ENCODE measurements at regions not wholly inside any gene's neighbourhood (a gene's known extent, or its start where the extent isn't known, plus 50 kb on each side); places are given as distances from the start of the nearest gene placed in this dataset.

DNA sequence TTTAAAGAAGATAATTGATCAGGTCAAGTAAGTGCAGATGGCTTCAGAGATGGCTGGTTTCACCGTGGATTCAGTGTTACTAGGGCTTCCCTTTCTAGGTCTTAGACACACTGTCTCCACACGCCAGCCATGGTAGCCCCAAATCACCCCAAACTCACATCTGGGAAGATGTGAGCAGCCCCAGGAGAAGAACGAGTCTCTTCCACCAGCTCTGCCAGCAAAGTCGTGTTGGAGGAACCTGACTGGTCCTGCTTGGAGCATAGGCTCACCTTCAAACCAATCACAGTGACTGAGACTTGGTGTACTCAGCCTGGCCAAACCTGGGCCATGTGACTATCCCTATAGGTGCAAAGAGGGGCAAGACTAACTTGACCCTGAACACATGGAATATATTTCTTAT lies 296.7 kb downstream of the RPLP1 start:
- Histone ChIP-seq H3K9me3 (ENCODE audit: control insufficient read depth, insufficient read depth, low read depth, low read length) (no peaks in the 10 kb centered on the region), H3K27ac (ENCODE audit: insufficient read depth, low read length) (no peak overlapping the region), H3K4me3 (replicated peaks in 1 of 4; ENCODE audit: control extremely low read depth in 1 of 4, insufficient read depth in 1 of 4, low read depth in 3 of 4, low read length in 4 of 4) (no peak overlapping the region), H4K20me1 (ENCODE audit: control insufficient read depth, extremely low read depth, insufficient read depth, low read length) (no peaks in the 10 kb centered on the region), H3K36me3 (ENCODE audit: control insufficient read depth, insufficient read depth, low read length) (no peaks in the 10 kb centered on the region), H2AFZ (ENCODE audit: low read length) (no peak overlapping the region), H3K4me2 (ENCODE audit: extremely low read depth, insufficient read depth, low read length) (no peak overlapping the region), H3K4me1 (ENCODE audit: control insufficient read depth, extremely low read depth, insufficient read depth, low read length) (no peaks in the 10 kb centered on the region), H3K27me3 (ENCODE audit: control insufficient read depth, insufficient read depth, low read length) (peaks cover 3% of the 10 kb centered on the region), H3K79me2 (ENCODE audit: control insufficient read depth, insufficient read depth, low read length) (no peaks in the 10 kb centered on the region), H3K9ac (ENCODE audit: insufficient read depth, low read length) (no peak overlapping the region)
- TF ChIP-seq, protein P1, sequence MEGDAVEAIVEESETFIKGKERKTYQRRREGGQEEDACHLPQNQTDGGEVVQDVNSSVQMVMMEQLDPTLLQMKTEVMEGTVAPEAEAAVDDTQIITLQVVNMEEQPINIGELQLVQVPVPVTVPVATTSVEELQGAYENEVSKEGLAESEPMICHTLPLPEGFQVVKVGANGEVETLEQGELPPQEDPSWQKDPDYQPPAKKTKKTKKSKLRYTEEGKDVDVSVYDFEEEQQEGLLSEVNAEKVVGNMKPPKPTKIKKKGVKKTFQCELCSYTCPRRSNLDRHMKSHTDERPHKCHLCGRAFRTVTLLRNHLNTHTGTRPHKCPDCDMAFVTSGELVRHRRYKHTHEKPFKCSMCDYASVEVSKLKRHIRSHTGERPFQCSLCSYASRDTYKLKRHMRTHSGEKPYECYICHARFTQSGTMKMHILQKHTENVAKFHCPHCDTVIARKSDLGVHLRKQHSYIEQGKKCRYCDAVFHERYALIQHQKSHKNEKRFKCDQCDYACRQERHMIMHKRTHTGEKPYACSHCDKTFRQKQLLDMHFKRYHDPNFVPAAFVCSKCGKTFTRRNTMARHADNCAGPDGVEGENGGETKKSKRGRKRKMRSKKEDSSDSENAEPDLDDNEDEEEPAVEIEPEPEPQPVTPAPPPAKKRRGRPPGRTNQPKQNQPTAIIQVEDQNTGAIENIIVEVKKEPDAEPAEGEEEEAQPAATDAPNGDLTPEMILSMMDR (conservative IDR thresholded peaks at IDR 0.05 in 1 of 2, IDR thresholded peaks at IDR 0.05 in 1 of 2; ENCODE audit: low read depth in 1 of 2, low read length in 2 of 2) = no peak
- no peak for TF ChIP-seq EZH2 (IDR thresholded peaks at IDR 0.05; ENCODE audit: low read length, missing control alignments)
- DNase-seq (ENCODE audit: low read depth in 2 of 2) = no peak

DNA sequence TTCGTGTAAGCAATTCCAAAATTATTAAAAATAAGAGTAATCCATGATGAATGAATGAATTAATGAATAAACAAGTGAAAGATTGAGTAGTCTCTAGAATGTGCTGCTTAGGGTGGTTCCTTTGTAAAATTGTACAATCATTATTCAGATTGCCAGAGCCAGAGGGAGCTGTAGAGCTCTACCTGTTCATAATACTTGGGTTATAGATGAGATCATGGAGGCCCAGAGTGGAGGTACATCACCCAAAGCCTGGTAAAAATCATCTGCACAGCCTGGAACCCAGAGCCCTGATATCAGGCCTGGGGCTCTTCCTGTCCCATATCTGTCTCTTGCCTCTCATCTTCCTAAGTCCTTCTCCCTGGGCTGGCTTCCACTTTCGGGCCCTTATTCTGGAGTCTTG lies 297.2 kb downstream of the RPLP1 start:
- Histone ChIP-seq H3K79me2 (ENCODE audit: control insufficient read depth, insufficient read depth, low read length) (no peaks in the 10 kb centered on the region), H3K36me3 (ENCODE audit: control insufficient read depth, insufficient read depth, low read length) (no peaks in the 10 kb centered on the region), H3K4me1 (ENCODE audit: control insufficient read depth, extremely low read depth, insufficient read depth, low read length) (no peaks in the 10 kb centered on the region), H3K9me3 (ENCODE audit: control insufficient read depth, insufficient read depth, low read depth, low read length) (no peaks in the 10 kb centered on the region), H4K20me1 (ENCODE audit: control insufficient read depth, extremely low read depth, insufficient read depth, low read length) (no peaks in the 10 kb centered on the region), H3K4me2 (ENCODE audit: extremely low read depth, insufficient read depth, low read length) (no peak overlapping the region), H3K9ac (ENCODE audit: insufficient read depth, low read length) (no peak overlapping the region), H3K27me3 (ENCODE audit: control insufficient read depth, insufficient read depth, low read length) (no peaks in the 10 kb centered on the region), H3K4me3 (replicated peaks in 1 of 4; ENCODE audit: control extremely low read depth in 1 of 4, insufficient read depth in 1 of 4, low read depth in 3 of 4, low read length in 4 of 4) (no peak overlapping the region), H2AFZ (ENCODE audit: low read length) (no peak overlapping the region), H3K27ac (ENCODE audit: insufficient read depth, low read length) (no peak overlapping the region)
- TF ChIP-seq, protein P1 (conservative IDR thresholded peaks at IDR 0.05 in 1 of 2, IDR thresholded peaks at IDR 0.05 in 1 of 2; ENCODE audit: low read depth in 1 of 2, low read length in 2 of 2) = peak in 1 of 2 donors; percentile 33
- no peak for TF ChIP-seq EZH2 (IDR thresholded peaks at IDR 0.05; ENCODE audit: low read length, missing control alignments)
- DNase-seq (ENCODE audit: low read depth in 2 of 2) = peak in 1 of 2 donors; percentile 17

DNA sequence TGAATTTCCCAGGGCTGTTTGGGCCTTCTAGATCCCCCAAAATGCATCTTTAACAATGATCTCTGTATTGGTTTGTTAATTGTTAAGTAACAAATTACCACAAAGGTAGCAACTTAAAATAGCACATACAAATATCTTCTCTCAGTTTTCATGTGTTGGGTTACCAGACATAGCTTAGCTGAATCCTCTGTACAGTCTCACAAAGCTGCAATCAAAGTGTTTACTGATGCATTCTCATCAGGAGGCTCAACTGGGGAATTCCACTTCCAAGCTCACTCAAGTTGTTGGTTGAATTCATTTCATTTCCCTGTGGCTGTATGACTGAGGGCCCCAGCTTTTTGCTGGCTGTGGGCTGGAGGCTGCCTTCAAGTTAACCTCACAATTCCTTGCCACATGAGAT lies 297.6 kb downstream of the RPLP1 start:
- Histone ChIP-seq H4K20me1 (ENCODE audit: control insufficient read depth, extremely low read depth, insufficient read depth, low read length) (no peaks in the 10 kb centered on the region), H3K79me2 (ENCODE audit: control insufficient read depth, insufficient read depth, low read length) (no peaks in the 10 kb centered on the region), H3K27ac (ENCODE audit: insufficient read depth, low read length) (no peak overlapping the region), H2AFZ (ENCODE audit: low read length) (no peak overlapping the region), H3K9ac (ENCODE audit: insufficient read depth, low read length) (no peak overlapping the region), H3K4me1 (ENCODE audit: control insufficient read depth, extremely low read depth, insufficient read depth, low read length) (no peaks in the 10 kb centered on the region), H3K9me3 (ENCODE audit: control insufficient read depth, insufficient read depth, low read depth, low read length) (no peaks in the 10 kb centered on the region), H3K4me2 (ENCODE audit: extremely low read depth, insufficient read depth, low read length) (no peak overlapping the region), H3K36me3 (ENCODE audit: control insufficient read depth, insufficient read depth, low read length) (no peaks in the 10 kb centered on the region), H3K27me3 (ENCODE audit: control insufficient read depth, insufficient read depth, low read length) (no peaks in the 10 kb centered on the region), H3K4me3 (replicated peaks in 1 of 4; ENCODE audit: control extremely low read depth in 1 of 4, insufficient read depth in 1 of 4, low read depth in 3 of 4, low read length in 4 of 4) (no peak overlapping the region)
- DNase-seq (ENCODE audit: low read depth in 2 of 2) = no peak
- TF ChIP-seq EZH2 (IDR thresholded peaks at IDR 0.05; ENCODE audit: low read length, missing control alignments) = no peak
- TF ChIP-seq, protein P1 (conservative IDR thresholded peaks at IDR 0.05 in 1 of 2, IDR thresholded peaks at IDR 0.05 in 1 of 2; ENCODE audit: low read depth in 1 of 2, low read length in 2 of 2) = no peak
